ENCODE measurements at regions not wholly inside any gene's neighbourhood (a gene's known extent, or its start where the extent isn't known, plus 50 kb on each side); places are given as distances from the start of the nearest gene placed in this dataset.

DNA sequence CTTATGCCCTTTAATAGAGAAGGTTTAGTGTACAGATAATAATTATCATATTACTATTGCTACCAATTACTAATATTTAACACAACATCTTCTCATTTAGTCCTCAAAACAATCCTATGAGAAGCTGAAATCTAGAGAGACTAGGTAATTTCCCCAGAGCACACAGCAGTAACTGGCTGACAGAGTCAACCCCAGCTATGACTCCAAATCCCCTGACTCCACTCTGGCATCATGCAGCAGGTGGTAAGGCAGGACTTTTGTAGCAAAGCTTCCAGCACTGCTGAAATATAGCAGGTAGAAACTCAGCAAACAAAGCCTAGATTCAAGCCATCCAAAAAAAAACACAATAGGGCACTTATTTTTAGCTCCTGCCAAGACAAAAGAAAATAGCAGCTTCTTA, 79.3 kb upstream of the RGS2 start:
- TF ChIP-seq, protein P1, sequence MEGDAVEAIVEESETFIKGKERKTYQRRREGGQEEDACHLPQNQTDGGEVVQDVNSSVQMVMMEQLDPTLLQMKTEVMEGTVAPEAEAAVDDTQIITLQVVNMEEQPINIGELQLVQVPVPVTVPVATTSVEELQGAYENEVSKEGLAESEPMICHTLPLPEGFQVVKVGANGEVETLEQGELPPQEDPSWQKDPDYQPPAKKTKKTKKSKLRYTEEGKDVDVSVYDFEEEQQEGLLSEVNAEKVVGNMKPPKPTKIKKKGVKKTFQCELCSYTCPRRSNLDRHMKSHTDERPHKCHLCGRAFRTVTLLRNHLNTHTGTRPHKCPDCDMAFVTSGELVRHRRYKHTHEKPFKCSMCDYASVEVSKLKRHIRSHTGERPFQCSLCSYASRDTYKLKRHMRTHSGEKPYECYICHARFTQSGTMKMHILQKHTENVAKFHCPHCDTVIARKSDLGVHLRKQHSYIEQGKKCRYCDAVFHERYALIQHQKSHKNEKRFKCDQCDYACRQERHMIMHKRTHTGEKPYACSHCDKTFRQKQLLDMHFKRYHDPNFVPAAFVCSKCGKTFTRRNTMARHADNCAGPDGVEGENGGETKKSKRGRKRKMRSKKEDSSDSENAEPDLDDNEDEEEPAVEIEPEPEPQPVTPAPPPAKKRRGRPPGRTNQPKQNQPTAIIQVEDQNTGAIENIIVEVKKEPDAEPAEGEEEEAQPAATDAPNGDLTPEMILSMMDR (conservative IDR thresholded peaks at IDR 0.05; ENCODE audit: low read depth, low read length): no peak
- TF ChIP-seq EZH2 (IDR thresholded peaks at IDR 0.05; ENCODE audit: borderline replicate concordance, low read depth, low read length, poor library complexity, severe bottlenecking): no peak

Data from A673 (cell line).